PC-9 (cell line): ENCODE measurements at regions not wholly inside any gene's neighbourhood (a gene's known extent, or its start where the extent isn't known, plus 50 kb on each side); places are given as distances from the start of the nearest gene placed in this dataset.

Experiments used
- CTCF ChIP-seq: fragments of 200-600 bp; sonication (generic); conservative IDR thresholded peaks from 2 replicates; pipeline ENCODE4 v1.6.1; 2017; ENCODE audit warnings: mixed run types, antibody characterized with exemption, mild to moderate bottlenecking, moderate library complexity
- EZH2 ChIP-seq: fragments of 200-600 bp; sonication (generic); IDR thresholded peaks from 2 replicates; pipeline ENCODE4 v1.8.0; 2017; ENCODE audit warnings: antibody characterized with exemption, low read depth

- TF ChIP-seq CTCF = no peak
- TF ChIP-seq EZH2 = no peak
Observed at GRCh38 chr17:33778505-33779233, 476.4 kb upstream of the CCL2 start.
